Lung (tissue), 11 donors: ENCODE measurements at regions not wholly inside any gene's neighbourhood (a gene's known extent, or its start where the extent isn't known, plus 50 kb on each side); places are given as distances from the start of the nearest gene placed in this dataset.

Experiments used
- ATAC-seq: fragments of 200-7000 bp; cut with Tn5 transposase; one replicate; pipeline ENCODE4 v1.9.1; 2020; ENCODE audit warnings: moderate number of reproducible peaks; ENCODE audit not compliant: insufficient read depth, low FRiP score
- DNase-seq, 3 donors: peaks; one replicate each; pipeline ENCODE4 v3.0.0-alpha.2; 2013 to 2017
- H3K27ac ChIP-seq, 2 donors: one replicate each; pipeline ENCODE4 v1.5.1; 2013; ENCODE audit warnings: mild to moderate bottlenecking in 2 of 2, moderate library complexity in 2 of 2, control low read depth in 1 of 2, inconsistent platforms in 1 of 2, low read depth in 1 of 2, low read length in 1 of 2
- H3K27me3 ChIP-seq, 3 donors: one replicate each; pipeline ENCODE4 v1.5.1; 2013; ENCODE audit warnings: low read length in 2 of 3; ENCODE audit not compliant: control insufficient read depth in 3 of 3, insufficient read depth in 3 of 3
- H3K36me3 ChIP-seq, 4 donors: one replicate each; pipeline ENCODE4 v1.5.1; 2013; ENCODE audit warnings: low read length in 4 of 4, mild to moderate bottlenecking in 1 of 4, moderate library complexity in 1 of 4; ENCODE audit not compliant: control insufficient read depth in 4 of 4, insufficient read depth in 4 of 4
- H3K4me1 ChIP-seq, 5 donors: one replicate each; pipeline ENCODE4 v1.5.1; 2013; ENCODE audit warnings: low read length in 5 of 5, mild to moderate bottlenecking in 2 of 5, moderate library complexity in 1 of 5; ENCODE audit not compliant: control insufficient read depth in 5 of 5, insufficient read depth in 5 of 5
- H3K4me3 ChIP-seq: one replicate; pipeline ENCODE4 v1.5.1; 2013; ENCODE audit warnings: mild to moderate bottlenecking, control low read depth, moderate library complexity
- H3K9ac ChIP-seq, 2 donors: one replicate each; pipeline ENCODE4 v1.5.1; 2013; ENCODE audit warnings: low read length in 2 of 2, control low read depth in 1 of 2; ENCODE audit not compliant: insufficient read depth in 1 of 2
- H3K9me3 ChIP-seq, 4 donors: one replicate each; pipeline ENCODE4 v1.5.1; 2013; ENCODE audit warnings: low read length in 3 of 4, mild to moderate bottlenecking in 1 of 4, moderate library complexity in 1 of 4; ENCODE audit not compliant: control insufficient read depth in 4 of 4, insufficient read depth in 3 of 4
- CTCF ChIP-seq: IDR thresholded peaks from 2 replicates; pipeline ENCODE4 v1.5.1; 2012; ENCODE audit warnings: mild to moderate bottlenecking; ENCODE audit errors: control extremely low read depth, extremely low read depth
- WGBS, 2 donors: extraction: QIAGEN DNeasy Blood & Tissue Kit; methylation state at CpG; one replicate each; pipeline ENCODE4 v1.1.7; 2013; 5-methylcytosine and 5-hydroxymethylcytosine counted together
- donor health status: control.
- donor health status: control.
- donor health status: Bipolar disorder and iron deficiency.
- donor health status: healthy.
- donor health status: DM: yes; HTN: yes; CAD: no.

- TF ChIP-seq CTCF = no peak
- no peaks in the 10 kb centered on the region for H3K4me1 ChIP-seq
- no peak overlapping the region for H3K27ac ChIP-seq
- DNase-seq (no peak), ATAC-seq (no peak)
- H3K27me3 ChIP-seq = no peaks in the 10 kb centered on the region
- no peak overlapping the region for H3K9ac ChIP-seq
- H3K4me3 ChIP-seq = no peak overlapping the region
- H3K36me3 ChIP-seq = no peaks in the 10 kb centered on the region
- no peaks in the 10 kb centered on the region for H3K9me3 ChIP-seq
- 91 to 92% methylated on average over 3 of the region's 3 CpGs for WGBS, 2 donors
These were observed 1507.4 kb downstream of the CDH11 start for GRCh38 chr16:63614429-63614828.

GRCh38 chr16:63613701-63614100 lies 1508.2 kb downstream of the CDH11 start:
- 63 to 67% methylated on average over 1 of the region's 1 CpG for WGBS, 2 donors
- no peaks in the 10 kb centered on the region for H3K36me3 ChIP-seq
- no peaks in the 10 kb centered on the region for H3K9me3 ChIP-seq
- no peaks in the 10 kb centered on the region for H3K27me3 ChIP-seq
- no peak for ATAC-seq
- H3K4me1 ChIP-seq = peaks cover 0 to 4% (median 0%) of the 10 kb centered on the region in 5 donors
- no peak for DNase-seq
- TF ChIP-seq CTCF = no peak
- no peak overlapping the region for H3K9ac ChIP-seq
- no peak overlapping the region for H3K27ac ChIP-seq
- H3K4me3 ChIP-seq = no peak overlapping the region

- TF ChIP-seq CTCF = no peak
- no peak for ATAC-seq
- Histone ChIP-seq H3K27ac (no peak overlapping the region), H3K4me3 (no peak overlapping the region), H3K9me3 (no peaks in the 10 kb centered on the region), H3K9ac (no peak overlapping the region), H3K27me3 (no peaks in the 10 kb centered on the region), H3K4me1 (peaks cover 0 to 4% (median 0%) of the 10 kb centered on the region in 5 donors), H3K36me3 (no peaks in the 10 kb centered on the region)
- WGBS, 2 donors = 72 to 80% methylated on average over 4 of the region's 4 CpGs
- no peak for DNase-seq
These were observed 1509.2 kb downstream of the CDH11 start for GRCh38 chr16:63612462-63613227.

- no peak for TF ChIP-seq CTCF
- DNase-seq (no peak), ATAC-seq (no peak)
- WGBS, 2 donors = 83 to 91% methylated on average over 1 of the region's 1 CpG
- no peak overlapping the region for H3K27ac ChIP-seq
- H3K9ac ChIP-seq = no peak overlapping the region
- no peaks in the 10 kb centered on the region for H3K9me3 ChIP-seq
- no peak overlapping the region for H3K4me3 ChIP-seq
- H3K36me3 ChIP-seq = no peaks in the 10 kb centered on the region
- H3K4me1 ChIP-seq = peaks cover 0 to 6% (median 0%) of the 10 kb centered on the region in 5 donors
- no peaks in the 10 kb centered on the region for H3K27me3 ChIP-seq
These were observed 1515.1 kb downstream of the CDH11 start for GRCh38 chr16:63606778-63607177.
